Renal pelvis (tissue), 1 donor: ENCODE measurements at regions not wholly inside any gene's neighbourhood (a gene's known extent, or its start where the extent isn't known, plus 50 kb on each side); places are given as distances from the start of the nearest gene placed in this dataset.

ENCODE experiments used
- DNase-seq: peaks from one replicate; pipeline ENCODE4 v3.0.0-alpha.2; 2013

DNA sequence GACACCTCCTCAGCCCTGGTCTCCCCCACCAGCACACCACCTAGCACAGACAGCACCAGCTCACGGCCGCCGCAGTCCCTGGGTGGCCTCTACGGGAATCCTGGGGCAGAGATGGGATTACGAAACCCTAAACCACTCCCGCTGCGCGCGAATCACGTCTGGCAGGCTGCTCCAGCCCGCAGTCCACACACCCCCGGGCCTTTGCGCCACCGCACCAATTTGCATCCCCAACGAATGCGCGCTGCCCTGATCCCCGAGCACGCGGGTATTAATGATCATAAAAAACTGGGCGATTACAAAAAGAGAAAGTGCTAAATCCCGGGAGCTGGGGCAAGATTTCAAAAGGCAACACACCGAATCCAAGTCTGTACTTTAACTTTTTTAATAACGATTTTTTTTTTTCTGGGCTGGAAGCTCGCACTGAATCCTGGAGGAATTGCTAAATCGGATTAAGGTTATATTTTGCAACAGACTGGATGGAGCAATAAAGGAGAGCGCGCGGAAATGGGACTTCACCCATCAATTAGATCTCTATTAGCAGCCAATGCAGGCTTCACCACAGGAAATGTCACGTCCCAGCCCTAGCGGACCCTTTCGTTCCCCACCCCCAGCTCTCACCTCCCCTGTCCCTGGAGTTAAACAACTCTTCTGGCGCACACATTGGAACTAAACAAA lies 69.8 kb upstream of the TMEM33 start:
- DNase-seq: no peak

DNA sequence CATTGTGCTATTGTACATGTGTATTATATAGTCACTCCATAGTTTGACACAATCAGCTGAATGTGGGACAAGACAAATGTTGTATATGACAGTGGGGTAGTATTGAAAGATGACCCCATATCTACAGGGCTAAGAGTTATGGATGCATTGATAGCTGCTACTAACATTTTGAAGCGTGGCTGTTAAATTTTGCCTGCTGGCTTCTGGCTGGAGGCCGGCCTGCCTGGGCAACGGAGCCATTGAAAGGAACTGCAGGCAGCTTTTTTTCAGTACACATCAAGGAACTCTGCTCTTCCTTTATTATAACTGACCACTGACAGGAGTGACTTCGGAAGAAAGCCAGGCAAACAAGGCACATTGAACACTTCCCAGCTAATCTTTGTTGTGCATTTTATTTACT lies 76.1 kb upstream of the TMEM33 start:
- DNase-seq: no peak

DNA sequence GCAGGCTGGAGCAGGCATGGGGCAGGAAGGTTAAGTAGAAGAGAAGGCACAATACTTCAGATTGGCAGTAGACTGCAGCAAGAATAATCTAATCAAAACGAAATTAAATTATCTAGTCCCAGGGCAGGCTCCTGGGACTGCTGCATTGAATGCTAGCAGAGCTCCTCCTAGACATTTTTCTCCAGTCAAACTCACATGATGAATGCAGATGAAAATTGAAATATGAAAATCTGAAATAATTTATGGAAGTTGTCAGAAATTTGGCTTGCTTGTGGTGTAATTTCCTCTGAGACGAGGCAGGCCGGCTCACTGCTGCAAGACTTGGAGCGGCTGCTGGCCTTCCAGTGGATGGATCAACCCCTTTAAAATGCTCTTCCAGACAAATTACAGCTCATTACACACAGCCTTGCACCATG lies 78.0 kb upstream of the TMEM33 start:
- no peak for DNase-seq

DNA sequence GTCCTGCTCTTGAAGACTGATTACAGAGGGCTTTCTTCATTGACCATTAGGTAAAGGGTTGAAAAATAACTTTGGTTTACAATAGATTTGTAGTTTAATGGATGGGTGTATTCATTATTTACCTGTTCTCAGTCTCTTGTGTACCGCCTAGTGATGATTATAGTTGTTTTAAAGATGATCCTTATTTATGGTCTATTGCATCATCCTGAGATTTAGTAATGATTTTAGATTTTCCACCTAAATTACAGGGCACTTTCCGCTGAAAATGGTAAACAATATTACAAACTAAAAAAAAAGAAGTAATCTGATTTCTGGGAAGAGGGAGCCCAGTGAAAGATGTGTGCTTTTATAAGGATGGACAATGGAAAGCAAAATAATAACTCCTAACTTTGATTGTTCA lies 78.4 kb upstream of the TMEM33 start:
- DNase-seq: no peak

DNA sequence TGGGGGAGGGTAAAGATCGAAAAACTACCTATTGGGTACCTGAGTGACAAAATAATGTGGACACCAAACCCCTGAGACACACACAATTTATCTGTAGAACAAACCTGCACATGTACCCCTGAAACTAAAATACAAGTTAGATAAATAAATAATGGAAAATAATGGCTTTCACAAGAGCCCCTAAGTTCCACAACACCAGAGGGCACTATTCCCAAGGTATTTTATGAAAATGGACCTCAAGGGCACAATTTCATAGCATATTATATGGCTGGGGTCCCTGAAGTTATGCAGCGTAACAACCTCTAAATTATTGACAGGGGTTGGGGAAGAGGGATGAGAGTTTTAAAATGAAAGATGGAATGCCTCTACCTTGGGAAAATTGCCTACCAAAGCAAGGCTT lies 81.3 kb upstream of the TMEM33 start:
- DNase-seq: no peak

DNA sequence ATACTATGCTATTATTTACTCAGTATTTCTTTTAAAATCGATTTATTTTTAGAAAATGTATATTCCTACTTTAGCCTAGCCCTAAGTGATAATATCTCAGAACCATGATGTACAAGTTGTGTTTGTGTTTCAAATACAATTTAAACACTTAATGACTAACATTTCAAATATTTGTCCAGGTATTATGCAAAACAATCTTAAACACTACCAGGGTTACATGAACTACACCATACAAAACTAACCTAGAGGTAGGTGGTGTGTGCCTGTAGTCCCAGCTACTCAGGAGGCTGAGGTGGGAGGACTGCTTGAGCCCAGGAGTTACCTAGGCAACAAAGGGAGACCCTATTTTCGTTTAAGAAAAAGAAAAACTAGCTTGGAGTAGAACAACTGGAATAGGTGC lies 83.0 kb upstream of the TMEM33 start:
- DNase-seq: no peak

DNA sequence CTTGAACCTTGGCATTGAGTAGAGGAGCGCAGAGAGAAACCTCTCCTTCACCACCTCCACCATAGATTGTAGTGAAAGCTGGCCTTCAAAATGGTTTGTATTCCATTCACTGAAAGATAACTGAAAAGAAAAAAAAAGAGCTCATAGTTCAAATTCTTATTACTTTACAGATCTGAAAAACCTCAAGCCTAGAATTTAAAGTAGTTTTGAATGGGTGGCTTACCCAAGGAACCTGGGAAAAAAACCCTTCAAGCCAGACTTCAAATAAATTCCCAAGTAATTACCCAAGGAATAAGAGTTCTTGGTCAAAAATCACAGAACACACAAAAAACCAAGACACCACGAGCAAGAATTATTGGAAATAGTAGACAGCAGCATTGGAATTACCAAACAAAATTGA lies 83.6 kb upstream of the TMEM33 start:
- no peak for DNase-seq

DNA sequence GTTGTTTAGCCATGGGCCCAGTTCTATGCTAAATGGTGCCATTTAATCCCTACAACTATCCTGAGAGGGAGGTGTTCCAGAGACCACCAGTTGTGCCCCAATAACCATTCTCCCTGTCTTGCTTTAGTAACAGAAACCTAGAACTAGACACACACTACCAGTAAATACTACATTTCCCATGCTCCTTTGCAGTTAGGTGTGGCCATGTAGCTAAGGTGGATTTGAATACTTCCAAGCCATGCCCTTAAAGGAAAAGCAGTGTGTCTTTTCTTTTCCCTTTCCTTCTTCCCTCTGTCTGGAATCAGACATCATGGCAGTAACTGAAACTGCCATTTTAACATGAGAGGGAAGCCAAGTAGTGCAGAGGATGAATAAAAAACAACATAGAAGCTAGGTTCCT lies 90.9 kb upstream of the TMEM33 start:
- no peak for DNase-seq

DNA sequence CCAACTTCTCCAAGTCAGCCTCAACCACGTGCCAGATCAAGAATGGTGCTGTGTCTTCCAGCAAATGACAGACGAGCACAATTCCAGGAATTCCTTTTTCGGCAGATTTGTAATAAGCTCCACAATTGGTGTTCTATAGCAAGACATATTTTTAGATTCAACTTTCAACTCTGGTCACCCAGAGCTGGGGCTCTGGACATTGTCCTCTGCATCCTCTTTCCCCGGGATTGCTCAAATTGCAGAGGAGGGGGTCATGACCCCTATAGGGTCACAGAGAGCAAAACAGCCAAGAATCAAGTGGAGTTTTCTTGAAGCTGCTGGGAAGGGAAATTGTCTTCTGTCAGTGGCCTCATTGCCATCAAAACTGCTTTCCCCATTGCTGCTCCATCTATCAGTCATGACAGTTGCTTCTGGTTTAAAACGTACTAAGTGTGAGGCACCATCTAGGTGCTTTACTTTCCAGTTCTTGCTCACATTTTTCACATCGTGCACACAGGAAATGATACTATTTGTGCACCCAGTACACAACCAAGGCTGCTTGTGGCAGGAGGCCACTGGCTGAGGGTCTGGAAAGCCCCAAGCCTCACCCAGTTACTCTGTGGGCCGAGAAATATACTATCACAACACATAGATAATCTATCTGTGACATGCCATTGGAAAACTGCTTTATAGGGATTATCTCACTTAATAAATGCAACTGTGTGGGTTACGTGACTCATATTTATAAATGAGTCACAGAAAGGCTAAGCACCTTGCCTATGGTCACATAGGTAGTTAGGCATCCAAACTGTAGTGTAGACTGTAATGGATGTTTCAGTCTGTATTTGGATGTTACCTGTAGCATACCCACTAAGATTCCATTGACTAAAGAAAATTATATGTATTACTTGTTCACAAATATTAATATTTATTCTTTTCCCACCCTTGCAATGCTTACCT lies 91.7 kb upstream of the PHOX2B start:
- no peak for DNase-seq

DNA sequence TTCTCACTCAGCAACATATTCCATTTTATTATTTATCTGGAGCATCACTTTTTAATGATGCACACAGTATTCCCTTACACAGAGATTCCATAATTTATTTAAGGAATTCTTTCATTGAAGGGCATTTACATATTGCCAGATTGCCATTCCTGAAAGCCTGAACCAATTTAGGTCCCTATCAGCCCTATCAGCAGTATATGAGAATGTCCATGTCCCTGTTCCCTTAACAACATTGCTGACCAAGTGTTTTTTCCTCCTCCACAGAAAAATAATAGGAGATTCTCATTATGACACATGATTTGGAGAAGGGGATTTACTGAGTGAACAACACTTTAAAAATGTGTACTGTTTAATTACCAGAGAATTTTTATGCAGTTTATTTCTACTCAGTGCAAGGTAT lies 90.1 kb upstream of the PHOX2B start:
- DNase-seq: no peak

DNA sequence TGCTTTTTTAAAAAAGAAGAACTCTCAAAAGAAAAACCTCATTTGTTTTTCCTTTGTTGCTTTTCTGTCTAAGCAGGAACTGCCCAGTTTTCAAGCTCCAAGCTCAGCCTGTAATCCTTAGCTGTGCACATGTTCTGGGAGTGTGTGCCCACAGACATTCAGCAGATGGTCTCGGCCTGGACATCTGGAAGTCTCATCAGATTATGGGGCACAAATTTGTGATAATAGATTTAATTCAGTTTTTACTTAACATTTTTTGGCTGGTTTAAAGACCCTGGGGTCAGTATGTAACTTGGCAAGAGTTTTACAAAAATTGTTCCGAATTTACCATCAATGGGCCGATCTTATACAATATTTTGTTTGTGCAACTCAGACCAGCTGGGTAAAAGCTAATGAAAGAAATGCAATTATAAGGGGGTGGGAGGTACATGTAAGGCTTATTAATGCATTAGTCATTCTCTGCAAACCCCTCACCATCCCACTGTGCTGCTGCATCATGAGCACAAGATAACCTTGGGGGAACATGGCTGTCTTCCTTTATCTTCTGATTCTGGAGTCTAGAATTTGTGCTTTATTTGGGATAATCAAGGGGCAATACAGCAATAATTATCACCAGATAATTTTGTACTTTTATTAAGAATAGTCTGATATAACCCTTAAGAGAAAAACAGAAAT lies 86.9 kb upstream of the PHOX2B start:
- no peak for DNase-seq

DNA sequence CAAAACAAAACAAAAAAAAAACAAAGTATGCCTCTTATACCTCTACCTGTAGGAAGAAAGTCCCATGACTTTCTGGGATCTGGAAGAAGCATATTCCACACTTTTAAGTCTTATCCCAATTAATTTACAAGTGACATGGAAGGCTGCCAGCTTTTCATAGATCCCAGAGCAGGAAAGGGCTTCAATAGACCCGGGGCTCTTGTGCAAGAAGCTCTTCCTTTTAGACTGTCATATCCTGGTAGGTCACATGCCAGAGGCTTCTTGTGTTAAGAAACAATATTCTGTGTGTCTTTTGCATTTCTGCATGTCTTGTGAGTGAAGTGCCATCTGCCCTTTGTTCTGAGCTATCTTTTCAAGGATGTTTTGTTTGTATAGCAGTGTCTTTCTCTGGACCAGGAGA lies 84.4 kb upstream of the PHOX2B start:
- DNase-seq: no peak

DNA sequence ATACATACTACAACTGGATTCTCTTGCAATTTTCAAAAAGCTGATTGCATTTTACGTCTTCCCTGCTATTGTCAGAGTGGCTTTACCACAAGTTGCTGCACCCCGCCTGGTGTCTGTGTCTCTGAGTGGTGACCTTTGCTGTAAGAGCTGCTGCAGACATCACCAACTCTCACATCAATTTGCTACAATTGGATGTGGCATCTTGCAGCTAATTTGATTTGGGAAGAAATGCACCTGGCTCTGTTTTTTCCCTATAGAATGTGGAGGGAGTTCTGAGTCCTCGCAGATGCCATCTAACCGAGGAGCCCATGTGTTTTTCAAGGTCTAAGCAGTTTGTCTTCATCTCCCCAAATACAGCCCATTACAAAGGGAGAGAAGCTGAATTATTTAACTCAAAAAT lies 73.8 kb upstream of the PHOX2B start:
- DNase-seq: no peak

DNA sequence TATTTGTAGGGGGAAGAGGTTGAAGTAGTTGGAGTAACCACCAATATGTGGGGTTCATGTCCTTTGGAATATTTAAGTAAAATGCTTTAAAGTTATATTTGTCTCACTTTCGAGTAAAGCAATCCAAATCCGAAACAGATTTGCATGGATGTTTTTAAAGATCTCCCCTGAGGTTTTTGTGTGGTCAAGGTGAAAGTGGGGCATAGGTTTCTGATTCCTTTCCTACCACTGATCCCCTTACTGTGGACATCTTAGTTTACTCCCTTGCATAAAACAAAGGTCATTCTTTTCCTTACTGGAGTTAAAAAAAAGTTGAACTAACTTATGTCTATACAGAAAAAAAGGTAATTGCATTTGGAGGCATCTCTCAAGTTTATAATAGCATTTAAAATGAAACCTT lies 71.9 kb upstream of the PHOX2B start:
- no peak for DNase-seq

DNA sequence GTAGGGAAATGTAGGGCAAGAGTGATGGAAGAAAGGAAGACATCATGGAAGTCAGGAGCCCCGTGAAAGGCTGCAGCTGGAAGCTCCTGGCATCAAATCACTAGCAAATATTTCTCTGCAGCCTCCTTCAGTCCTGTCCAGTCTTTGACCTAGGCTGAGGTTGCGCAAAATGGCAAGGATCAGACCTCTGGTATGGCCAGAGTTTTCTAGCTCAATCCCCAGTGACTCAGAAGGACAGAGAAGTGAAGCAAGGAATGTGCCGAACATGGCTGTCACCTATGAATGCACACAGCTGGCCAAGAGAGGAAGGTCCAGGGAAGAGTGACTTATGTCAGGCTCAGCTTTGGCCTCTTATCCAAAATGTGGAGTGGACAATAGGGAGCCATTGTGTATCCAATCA lies 71.1 kb upstream of the PHOX2B start:
- no peak for DNase-seq

DNA sequence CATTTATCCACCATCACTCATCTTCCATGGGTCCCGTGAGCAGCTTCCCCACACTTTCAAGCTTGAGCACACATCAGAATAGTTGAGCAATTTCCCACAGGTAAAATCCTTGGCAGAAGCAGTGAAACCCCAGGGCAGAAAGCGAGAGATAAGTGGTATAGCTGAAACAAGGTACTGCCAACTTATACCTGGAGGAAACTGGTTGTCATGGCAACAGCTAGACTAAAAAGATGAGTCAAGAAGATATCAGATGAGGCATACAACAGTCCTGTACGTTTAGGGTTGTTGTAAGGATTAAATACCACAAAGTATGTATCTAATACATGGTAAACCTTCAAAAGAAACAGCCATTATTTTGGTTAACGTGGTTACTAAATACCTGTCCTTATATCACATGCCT lies 66.9 kb upstream of the PHOX2B start:
- DNase-seq: no peak

DNA sequence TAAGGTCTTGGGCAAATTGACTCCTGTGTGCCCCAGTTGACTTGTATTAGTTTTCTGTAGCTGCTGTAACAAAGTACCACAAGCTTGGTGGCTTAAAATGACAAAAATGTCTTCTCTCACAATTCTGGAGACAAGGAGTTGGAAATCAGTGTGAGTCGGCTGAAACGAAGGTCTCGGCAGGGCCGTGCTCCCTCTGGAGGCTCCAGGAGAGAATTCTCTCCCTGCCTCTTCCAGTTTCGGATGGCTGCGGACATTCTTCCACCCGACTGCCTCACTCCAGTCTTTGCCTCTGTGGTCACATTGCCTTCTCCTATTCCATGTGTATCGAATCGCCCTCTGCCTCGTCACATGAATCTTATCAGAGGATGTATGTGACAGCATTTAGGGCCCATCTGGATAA lies 66.0 kb upstream of the PHOX2B start:
- peak; percentile 24 for DNase-seq

DNA sequence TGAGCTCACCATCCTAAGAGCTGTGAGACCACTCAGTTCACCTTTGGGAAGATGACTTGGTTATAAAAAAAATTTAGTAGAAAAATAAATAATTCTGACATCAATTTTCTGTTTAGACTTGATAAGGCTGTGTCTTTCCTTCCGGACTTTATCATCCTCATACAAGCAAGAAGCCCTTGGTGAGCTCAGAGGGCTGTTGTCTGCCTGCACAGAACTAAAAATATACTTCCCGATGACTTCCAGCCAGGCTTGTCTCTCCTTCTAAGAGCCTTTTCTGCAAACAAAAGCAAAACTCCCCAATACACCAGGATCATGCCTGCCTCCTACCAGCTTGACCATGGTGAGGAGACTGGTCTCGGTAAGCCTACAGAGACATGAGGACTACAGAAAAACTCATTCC lies 58.3 kb upstream of the PHOX2B start:
- DNase-seq: no peak

DNA sequence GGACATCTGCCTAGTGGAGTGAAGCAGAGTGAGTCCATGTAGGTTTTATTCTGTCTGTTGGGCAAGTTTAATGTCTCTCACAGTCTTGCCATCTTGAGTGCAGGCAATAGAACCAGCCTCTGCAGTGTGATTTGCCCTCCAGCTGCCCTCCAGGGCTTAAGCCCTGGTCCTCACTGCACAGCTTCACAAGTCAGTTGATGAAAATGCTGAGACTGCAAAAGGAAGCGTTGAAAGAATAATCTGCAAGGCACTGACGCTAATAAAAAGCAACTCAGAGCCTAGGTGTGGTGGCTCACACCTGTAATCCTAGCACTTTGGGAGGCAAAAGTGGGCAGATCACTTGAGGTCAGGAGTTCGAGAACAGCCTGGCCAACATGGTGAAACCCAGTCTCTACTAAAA lies 54.1 kb upstream of the PHOX2B start:
- no peak for DNase-seq

DNA sequence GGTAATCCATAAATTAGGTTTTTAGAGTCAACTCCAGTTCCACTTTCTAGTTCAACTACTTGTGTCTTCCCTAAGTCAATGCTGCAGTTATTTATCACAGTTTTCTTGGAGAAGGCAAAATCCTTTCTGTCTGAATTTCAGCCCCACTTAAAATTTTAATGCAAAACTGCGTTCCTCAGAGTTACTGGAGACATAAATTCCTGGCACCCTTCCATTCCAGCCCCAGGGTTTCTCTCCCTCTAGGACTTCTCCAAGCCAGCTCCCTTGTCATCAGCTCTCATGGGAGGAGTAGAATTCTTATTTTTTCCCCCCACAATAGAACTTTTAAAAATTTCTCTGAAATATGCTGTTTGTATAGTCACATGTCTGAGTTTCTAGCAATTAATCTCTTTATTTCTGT lies 50.6 kb upstream of the PHOX2B start:
- DNase-seq: peak; percentile 9
